Sigmoid colon (tissue), 6 donors: ENCODE measurements at regions not wholly inside any gene's neighbourhood (a gene's known extent, or its start where the extent isn't known, plus 50 kb on each side); places are given as distances from the start of the nearest gene placed in this dataset.
"Not testable (repeated sequence)": the region's sequence is repeated elsewhere in the genome, so short reads cannot be mapped to it uniquely, and the experiment has no call there.

Experiments
- DNase-seq: peaks from one replicate; pipeline ENCODE4 v3.0.0-alpha.2; 2019
- H3K27ac ChIP-seq, 4 donors: fragments of 200-600 bp; sonication (generic); one replicate each; pipeline ENCODE4 v1.5.1; 2016 to 2019; ENCODE audit warnings: mild to moderate bottlenecking in 1 of 4
- H3K27me3 ChIP-seq, 3 donors: fragments of 200-600 bp; sonication (generic); one replicate each; pipeline ENCODE4 v1.5.1; 2019; ENCODE audit warnings: mild to moderate bottlenecking in 1 of 3
- H3K36me3 ChIP-seq, 4 donors: fragments of 200-600 bp; sonication (generic); one replicate each; pipeline ENCODE4 v1.5.1; 2016 to 2019
- H3K4me1 ChIP-seq, 4 donors: fragments of 200-600 bp; sonication (generic); one replicate each; pipeline ENCODE4 v1.5.1; 2017 to 2019
- H3K4me3 ChIP-seq, 4 donors: fragments of 200-600 bp; sonication (generic); one replicate each; pipeline ENCODE4 v1.5.1; 2017 to 2019; ENCODE audit warnings: mild to moderate bottlenecking in 2 of 4, moderate library complexity in 1 of 4
- H3K9me3 ChIP-seq, 4 donors: fragments of 200-600 bp in 3 of 4; sonication (generic) in 3 of 4; one replicate each; pipeline versions ENCODE4 v1.5.1 to v1.6.1; 2013 to 2019
- CTCF ChIP-seq, 4 experiments: fragments of 450-650 bp in 3 of 4; fragments of 200-600 bp in 1 of 4; IDR thresholded peaks; one replicate each; pipeline ENCODE4 v1.5.1; 2016 to 2019; ENCODE audit warnings: antibody characterized with exemption in 4 of 4, mild to moderate bottlenecking in 3 of 4, moderate library complexity in 2 of 4
- EP300 ChIP-seq, 4 donors: sonication (generic); formaldehyde crosslinking; IDR thresholded peaks; one replicate each; pipeline ENCODE4 v1.6.1; 2017; ENCODE audit warnings: antibody characterized with exemption in 4 of 4
- POLR2A ChIP-seq, 2 donors: fragments of 450-650 bp; IDR thresholded peaks; one replicate each; pipeline ENCODE4 v1.6.1; 2016; ENCODE audit warnings: antibody characterized with exemption in 2 of 2, mild to moderate bottlenecking in 2 of 2, moderate library complexity in 2 of 2
- POLR2AphosphoS5 ChIP-seq, 4 donors: sonication (generic); formaldehyde crosslinking; IDR thresholded peaks; one replicate each; pipeline ENCODE4 v1.6.1; 2017; ENCODE audit warnings: antibody characterized with exemption in 4 of 4
- WGBS, 2 donors: extraction: QIAGEN DNeasy Blood & Tissue Kit; methylation state at CpG; one replicate each; pipeline ENCODE4 v1.1.7; 2013; 5-methylcytosine and 5-hydroxymethylcytosine counted together
- intact Hi-C: fragments of 100-400 bp; cut with DNase I; formaldehyde crosslinking; loops from one replicate; pipeline ENCODE4 v1.15.1; 2023
- donor health status: healthy with polysubstance abuse.
- donor health status: healthy.

- no peak for TF ChIP-seq EP300 (IDR thresholded peaks at IDR 0.05)
- no peak for TF ChIP-seq CTCF (IDR thresholded peaks at IDR 0.05)
- no peak for TF ChIP-seq POLR2AphosphoS5 (IDR thresholded peaks at IDR 0.05)
- no peak for TF ChIP-seq POLR2A (IDR thresholded peaks at IDR 0.05)
- WGBS, 2 donors, result 26 to 80% methylated on average over 1 of the region's 1 CpG
- H3K4me3 ChIP-seq, result no peak overlapping the region
- no peaks in the 10 kb centered on the region for H3K27me3 ChIP-seq
- H3K9me3 ChIP-seq, result no peaks in the 10 kb centered on the region
- intact Hi-C loops, result loop anchor here (10.0 kb wide), 1 partner anchor 396 kb away; no protein-coding TSS in a partner anchor
- no peak overlapping the region for H3K27ac ChIP-seq
- no peaks in the 10 kb centered on the region for H3K36me3 ChIP-seq
- no peaks in the 10 kb centered on the region for H3K4me1 ChIP-seq
- DNase-seq, result no peak
These were observed 572.5 kb downstream of the MAGEB5 start for GRCh38 chrX:26788402-26788998.

DNA sequence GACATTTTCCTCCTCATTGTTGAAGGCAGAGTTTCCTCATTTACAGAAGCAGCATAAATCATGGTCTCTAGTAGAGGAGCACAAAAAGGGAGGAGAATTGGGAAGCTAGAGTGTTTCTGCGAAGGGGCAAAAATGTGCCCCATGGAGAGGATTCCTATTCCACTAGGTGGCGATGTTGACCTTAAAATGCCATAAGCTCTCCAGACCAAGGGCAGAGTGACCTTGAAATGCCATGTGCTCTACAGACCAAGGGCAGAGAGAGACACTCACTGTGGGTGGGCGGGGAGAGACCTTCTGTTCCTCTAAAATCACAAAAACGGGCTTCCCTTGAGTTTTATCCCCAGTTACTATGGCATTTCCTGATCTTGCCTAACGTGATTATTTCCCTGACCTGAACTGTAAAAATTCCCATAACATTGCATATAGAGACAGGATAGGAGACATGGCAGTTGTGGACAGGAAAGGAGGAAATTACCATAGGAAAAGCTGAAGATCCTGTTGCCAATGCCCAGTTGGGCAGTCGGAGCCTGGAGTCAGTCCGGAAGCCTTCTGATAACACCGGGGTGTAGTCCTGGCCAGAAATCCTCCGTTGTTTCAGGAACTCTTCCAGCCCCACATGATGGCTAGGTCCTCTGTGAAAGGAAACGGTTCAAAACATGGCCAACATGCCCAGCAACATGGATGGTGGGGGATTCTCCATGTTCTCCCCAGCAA, 567.7 kb downstream of the MAGEB5 start:
- no peaks in the 10 kb centered on the region for H3K36me3 ChIP-seq
- no peak overlapping the region for H3K4me3 ChIP-seq
- TF ChIP-seq POLR2A (IDR thresholded peaks at IDR 0.05), result no peak
- no peak for TF ChIP-seq EP300 (IDR thresholded peaks at IDR 0.05)
- TF ChIP-seq POLR2AphosphoS5 (IDR thresholded peaks at IDR 0.05), result no peak
- no peak for TF ChIP-seq CTCF (IDR thresholded peaks at IDR 0.05)
- no peak for DNase-seq
- H3K9me3 ChIP-seq, result no peaks in the 10 kb centered on the region
- intact Hi-C loops, result loop anchor here (10.0 kb wide), 1 partner anchor 401 kb away; no protein-coding TSS in a partner anchor
- no peaks in the 10 kb centered on the region for H3K27me3 ChIP-seq
- no peaks in the 10 kb centered on the region for H3K4me1 ChIP-seq
- WGBS, 2 donors, result 64 to 70% methylated on average over 10 of the region's 10 CpGs
- H3K27ac ChIP-seq, result no peak overlapping the region

GRCh38 chrX:26778320-26778888, 562.4 kb downstream of the MAGEB5 start:
- WGBS, 2 donors, result 76 to 81% methylated on average over 3 of the region's 3 CpGs
- Histone ChIP-seq H3K27ac (no peak overlapping the region), H3K9me3 (no peaks in the 10 kb centered on the region), H3K27me3 (no peaks in the 10 kb centered on the region), H3K4me1 (no peaks in the 10 kb centered on the region), H3K36me3 (no peaks in the 10 kb centered on the region), H3K4me3 (no peak overlapping the region)
- TF ChIP-seq POLR2A (IDR thresholded peaks at IDR 0.05) (no peak), POLR2AphosphoS5 (IDR thresholded peaks at IDR 0.05) (no peak), EP300 (IDR thresholded peaks at IDR 0.05) (no peak)
- intact Hi-C loops, result no loop called here
- no peak for DNase-seq

DNA sequence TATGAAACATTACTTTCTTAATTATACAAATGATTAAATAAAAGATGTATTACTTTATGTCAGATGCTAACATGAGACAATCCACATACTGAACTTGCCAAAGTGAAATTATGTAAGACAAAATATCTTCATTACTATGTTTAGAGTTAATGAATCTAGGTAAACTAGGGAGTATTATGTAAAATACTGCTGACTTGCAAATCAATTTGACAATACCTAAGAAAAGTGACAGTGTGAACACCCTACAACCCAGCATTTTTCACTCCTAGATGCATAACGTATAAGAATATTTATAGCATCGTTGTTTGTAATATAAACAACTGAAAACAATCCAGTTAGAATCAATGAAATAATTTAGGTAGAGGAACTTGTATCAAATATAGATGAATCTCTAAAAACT, 546.3 kb downstream of the MAGEB5 start:
- Histone ChIP-seq H3K4me1 (no peaks in the 10 kb centered on the region), H3K9me3 (no peaks in the 10 kb centered on the region), H3K27me3 (no peaks in the 10 kb centered on the region), H3K4me3 (no peak overlapping the region), H3K36me3 (no peaks in the 10 kb centered on the region), H3K27ac (no peak overlapping the region)
- TF ChIP-seq CTCF (IDR thresholded peaks at IDR 0.05), result no peak
- WGBS, 2 donors, result 79 to 91% methylated on average over 2 of the region's 2 CpGs
- intact Hi-C loops, result no loop called here
- DNase-seq, result no peak

DNA sequence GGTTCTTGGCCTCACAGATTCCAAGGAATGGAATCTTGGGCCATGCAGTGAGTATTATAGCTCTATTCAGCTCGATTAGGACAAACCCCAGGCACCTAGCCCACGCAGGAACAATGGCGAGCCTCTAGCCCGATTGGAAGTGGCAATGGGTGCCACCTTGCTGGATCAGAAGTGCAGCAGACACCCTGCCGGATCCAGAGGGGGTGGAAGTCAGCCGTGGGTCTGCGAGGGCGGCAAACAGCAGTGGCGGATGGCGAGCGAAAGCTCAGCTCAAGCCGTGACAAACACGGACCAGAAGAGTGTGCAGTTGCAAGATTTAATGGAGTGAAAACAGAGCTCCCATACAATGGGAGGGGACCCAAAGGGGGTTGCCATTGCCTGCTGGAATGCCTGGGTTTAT, 539.8 kb downstream of the MAGEB5 start:
- DNase-seq, intact Hi-C loops, H3K4me3 ChIP-seq, H3K36me3 ChIP-seq, H3K27ac ChIP-seq, H3K9me3 ChIP-seq, H3K27me3 ChIP-seq, H3K4me1 ChIP-seq: not testable (repeated sequence)
- WGBS, 2 donors, result 77 to 83% methylated on average over 13 of the region's 13 CpGs
